ENCODE measurements at regions not wholly inside any gene's neighbourhood (a gene's known extent, or its start where the extent isn't known, plus 50 kb on each side); places are given as distances from the start of the nearest gene placed in this dataset.

GRCh38 chr11:126127898-126128297 lies 65.2 kb upstream of the CDON start:
- CTCF ChIA-PET = interaction anchor here (1.0 kb wide), 1 partner anchor 10 kb away, joined by 3 read pairs; no protein-coding TSS in a partner anchor
- DNase-seq (ENCODE audit: low read depth, low spot score) = no peak
- TF ChIP-seq CTCF (IDR thresholded peaks at IDR 0.05; ENCODE audit: insufficient read depth, low read length, missing control alignments) = no peak
- POLR2A ChIA-PET = no interaction called here
- H3K4me3 ChIP-seq (ENCODE audit: low read depth, low read length) = no peak overlapping the region

- DNase-seq (ENCODE audit: low read depth, low spot score) = no peak
- no peak for TF ChIP-seq CTCF (IDR thresholded peaks at IDR 0.05; ENCODE audit: insufficient read depth, low read length, missing control alignments)
- CTCF ChIA-PET = interaction anchor here (1.0 kb wide), 1 partner anchor 11 kb away, joined by 3 read pairs; no protein-coding TSS in a partner anchor
- H3K4me3 ChIP-seq (ENCODE audit: low read depth, low read length) = no peak overlapping the region
- POLR2A ChIA-PET = no interaction called here
Measured at GRCh38 chr11:126127284-126127845, 64.7 kb upstream of the CDON start.

- ChIA-PET CTCF (interaction anchor here (1.0 to 1.4 kb wide), 2 partner anchors 8 to 10 kb away, joined by 3 read pairs; no protein-coding TSS in a partner anchor), POLR2A (no interaction called here)
- no peak for TF ChIP-seq CTCF (IDR thresholded peaks at IDR 0.05; ENCODE audit: insufficient read depth, low read length, missing control alignments)
- no peak overlapping the region for H3K4me3 ChIP-seq (ENCODE audit: low read depth, low read length)
- no peak for DNase-seq (ENCODE audit: low read depth, low spot score)
Measured at GRCh38 chr11:126124231-126124661, 61.6 kb upstream of the CDON start.

- no peak for TF ChIP-seq CTCF (IDR thresholded peaks at IDR 0.05; ENCODE audit: insufficient read depth, low read length, missing control alignments)
- ChIA-PET CTCF (no interaction called here), POLR2A (no interaction called here)
- no peak for DNase-seq (ENCODE audit: low read depth, low spot score)
- H3K4me3 ChIP-seq (ENCODE audit: low read depth, low read length) = no peak overlapping the region
Measured at GRCh38 chr11:126123686-126124085, 61.0 kb upstream of the CDON start.

GRCh38 chr11:126122863-126123262 lies 60.2 kb upstream of the CDON start:
- DNase-seq (ENCODE audit: low read depth, low spot score) = no peak
- ChIA-PET CTCF (no interaction called here), POLR2A (no interaction called here)
- TF ChIP-seq CTCF (IDR thresholded peaks at IDR 0.05; ENCODE audit: insufficient read depth, low read length, missing control alignments) = no peak
- H3K4me3 ChIP-seq (ENCODE audit: low read depth, low read length) = no peak overlapping the region

GRCh38 chr11:126121296-126121695 lies 58.6 kb upstream of the CDON start:
- ChIA-PET CTCF (no interaction called here), POLR2A (no interaction called here)
- no peak for TF ChIP-seq CTCF (IDR thresholded peaks at IDR 0.05; ENCODE audit: insufficient read depth, low read length, missing control alignments)
- H3K4me3 ChIP-seq (ENCODE audit: low read depth, low read length) = no peak overlapping the region
- DNase-seq (ENCODE audit: low read depth, low spot score) = no peak

Measured in AG04449 (cell line).